Left renal cortex interstitium (tissue), 4 donors: ENCODE measurements at regions not wholly inside any gene's neighbourhood (a gene's known extent, or its start where the extent isn't known, plus 50 kb on each side); places are given as distances from the start of the nearest gene placed in this dataset.

Experiments used
- DNase-seq, 4 donors: peaks; one replicate each; pipeline ENCODE4 v3.0.0-alpha.2; 2013; ENCODE audit warnings: low read depth in 4 of 4, low spot score in 2 of 4, missing footprints in 1 of 4

DNA sequence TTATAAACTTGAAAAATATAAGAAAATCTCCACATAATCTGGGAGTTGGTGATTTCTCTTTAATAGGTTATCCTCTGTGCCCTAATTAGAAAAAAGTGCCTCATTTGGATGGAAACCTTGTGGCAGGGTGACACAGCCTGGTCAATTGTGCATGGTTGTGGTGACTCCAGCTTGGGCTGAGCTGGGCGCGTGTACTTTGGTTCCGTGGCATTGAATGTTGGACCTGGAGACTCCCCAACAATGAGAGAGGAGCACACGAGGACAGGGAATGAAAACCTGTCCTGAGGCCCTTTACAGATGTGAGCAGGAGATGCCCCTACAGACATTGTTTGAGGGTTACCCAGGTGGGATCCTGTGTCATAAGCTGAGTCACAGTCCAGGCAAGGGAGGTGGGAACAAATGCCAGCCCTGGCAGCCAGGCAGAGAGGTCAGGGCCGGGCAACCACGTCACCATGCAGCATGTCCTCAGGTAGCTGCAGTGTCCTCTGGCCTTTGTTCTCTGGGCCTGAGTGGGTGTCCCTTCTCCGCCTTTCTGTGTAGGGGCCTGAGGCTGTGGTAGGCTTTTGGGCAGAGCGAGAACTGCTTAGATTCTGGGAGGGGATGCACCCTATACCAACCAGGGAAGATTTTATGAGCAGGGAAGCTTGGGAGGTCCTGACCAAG lies 147.4 kb upstream of the TBX20 start:
- DNase-seq = no peak

DNA sequence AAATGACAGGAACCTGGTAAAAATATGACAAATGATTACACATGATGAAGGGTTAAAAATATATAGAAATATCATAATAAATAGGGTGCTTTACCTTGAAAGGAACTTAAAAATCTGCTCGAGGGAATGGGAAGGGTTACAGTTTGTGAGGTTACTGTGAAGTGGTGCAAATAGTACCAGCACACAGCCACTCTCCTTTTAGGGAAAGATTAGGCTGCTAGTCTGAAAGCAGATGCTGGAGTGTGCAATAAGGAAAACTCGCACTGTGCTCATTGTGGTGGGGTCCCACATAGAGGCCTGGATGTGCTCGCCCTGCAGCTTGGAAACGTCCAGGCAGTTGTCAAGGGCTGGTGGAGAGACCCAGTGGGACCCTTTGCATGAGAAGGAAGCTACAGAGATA lies 145.9 kb upstream of the TBX20 start:
- DNase-seq = no peak

DNA sequence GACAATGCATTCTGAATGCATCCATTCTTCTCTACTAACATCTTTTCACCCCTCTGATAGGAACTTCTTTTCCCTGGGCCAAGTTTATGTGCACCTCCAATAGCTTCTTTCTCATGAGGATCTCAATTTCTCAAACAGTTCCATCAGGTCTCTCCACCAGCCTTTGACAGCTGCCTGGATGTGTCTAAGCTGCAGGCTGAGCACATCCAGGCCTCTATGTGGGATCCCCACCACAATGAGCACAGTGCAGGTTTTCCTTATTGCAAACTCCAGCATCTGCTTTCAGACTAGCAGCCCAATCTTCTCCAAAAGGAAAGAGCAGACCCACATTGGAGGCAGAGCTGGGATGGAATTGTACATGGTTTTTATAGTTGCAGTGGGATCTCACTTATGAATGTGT lies 145.3 kb upstream of the TBX20 start:
- DNase-seq = no peak

DNA sequence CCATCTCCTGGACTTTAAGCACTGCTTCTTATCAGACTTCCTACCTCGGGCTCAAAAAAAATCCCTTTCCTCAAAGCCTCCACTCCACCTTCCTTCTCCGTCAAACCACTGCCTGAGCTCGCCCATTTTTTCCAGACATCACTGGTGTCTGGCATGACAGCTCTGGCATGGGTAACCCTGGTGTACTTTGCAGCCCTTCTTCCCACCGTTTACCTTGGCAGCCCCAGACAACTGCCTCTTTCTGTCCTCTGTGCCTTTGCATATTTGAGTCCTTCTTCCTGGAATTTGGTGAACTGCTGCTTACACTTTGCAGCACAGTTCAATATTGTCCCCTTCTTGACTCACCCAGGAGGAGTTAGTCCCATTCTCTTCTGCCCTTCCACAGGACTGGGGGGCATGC lies 144.6 kb upstream of the TBX20 start:
- no peak for DNase-seq

DNA sequence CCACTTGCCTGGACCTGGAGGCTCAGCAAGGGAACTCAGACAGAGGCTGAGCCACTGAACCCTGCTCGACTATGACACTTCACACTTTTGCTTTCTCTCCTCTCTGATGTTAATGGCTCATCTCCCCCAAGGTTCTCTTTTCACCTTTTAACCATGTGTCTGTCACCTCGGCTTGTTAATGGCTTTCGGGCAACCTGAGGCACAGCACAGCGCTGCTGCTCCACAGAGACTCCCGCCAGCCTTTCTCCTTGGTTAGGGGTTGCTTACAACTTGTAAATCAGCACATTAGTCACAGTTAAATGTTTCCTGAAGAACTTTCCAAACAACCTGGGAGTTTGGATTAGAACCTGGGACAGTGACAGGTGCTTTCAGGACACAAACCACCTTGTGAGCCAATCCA lies 136.2 kb upstream of the TBX20 start:
- DNase-seq = no peak

DNA sequence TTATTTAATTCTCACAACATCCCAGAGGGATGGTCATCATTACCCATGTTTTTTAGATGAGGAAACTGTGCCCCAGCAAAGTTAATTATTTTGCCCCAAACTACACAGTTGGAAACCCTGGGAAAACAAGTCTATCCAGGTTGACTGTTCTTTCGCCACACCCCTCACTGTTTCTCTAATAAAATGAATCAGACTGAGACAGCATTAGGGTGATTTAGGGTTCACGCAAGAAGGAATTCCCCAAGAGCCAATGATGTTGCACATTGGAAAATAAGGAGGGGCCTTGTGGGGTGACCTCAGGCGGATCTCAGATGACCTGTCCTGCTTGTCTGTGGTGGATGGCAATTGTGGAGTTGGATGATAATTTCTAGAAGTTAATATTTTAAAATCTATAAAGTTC lies 135.7 kb upstream of the TBX20 start:
- DNase-seq = no peak

DNA sequence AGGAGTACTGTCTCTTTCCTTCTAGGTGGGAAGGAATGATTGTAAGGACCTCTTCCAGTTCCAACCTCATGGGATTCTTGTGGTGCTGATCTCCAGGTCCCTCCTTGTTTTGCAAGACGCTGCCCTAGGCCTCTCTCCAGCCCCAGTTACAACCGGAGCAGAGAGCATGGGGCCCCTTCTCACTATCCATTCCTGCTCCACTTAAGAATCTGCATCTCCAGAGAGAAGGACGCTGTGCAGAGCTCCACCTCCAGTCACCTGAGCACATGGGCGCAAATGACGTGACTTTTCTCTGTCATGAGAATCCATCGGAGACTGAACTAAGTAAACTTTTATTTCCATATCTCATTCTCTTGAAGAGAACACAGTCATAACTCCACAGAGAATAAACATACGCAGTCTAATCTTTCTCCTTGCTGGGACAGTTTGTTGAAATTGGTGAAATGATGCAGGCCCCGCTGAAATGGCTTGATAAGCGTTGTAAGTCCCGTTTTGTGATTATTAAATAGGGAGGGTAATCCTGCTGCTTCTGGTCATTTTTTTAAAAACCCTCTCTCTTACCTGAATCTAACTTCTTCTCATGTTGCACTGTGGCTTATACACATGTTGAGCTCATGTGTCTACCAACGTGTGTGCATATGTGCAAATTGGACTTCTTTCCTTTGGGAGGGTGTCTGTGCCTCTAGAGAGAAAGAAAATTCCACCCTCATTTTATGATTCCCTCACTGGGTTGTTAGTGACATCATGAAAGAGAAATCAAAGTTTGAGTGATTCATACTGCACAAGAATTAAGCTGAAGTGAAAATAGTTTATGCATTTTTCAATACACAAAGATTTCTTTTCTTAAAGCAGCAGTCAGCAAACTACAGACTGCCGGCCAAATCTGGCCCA lies 133.2 kb upstream of the TBX20 start:
- DNase-seq = no peak

DNA sequence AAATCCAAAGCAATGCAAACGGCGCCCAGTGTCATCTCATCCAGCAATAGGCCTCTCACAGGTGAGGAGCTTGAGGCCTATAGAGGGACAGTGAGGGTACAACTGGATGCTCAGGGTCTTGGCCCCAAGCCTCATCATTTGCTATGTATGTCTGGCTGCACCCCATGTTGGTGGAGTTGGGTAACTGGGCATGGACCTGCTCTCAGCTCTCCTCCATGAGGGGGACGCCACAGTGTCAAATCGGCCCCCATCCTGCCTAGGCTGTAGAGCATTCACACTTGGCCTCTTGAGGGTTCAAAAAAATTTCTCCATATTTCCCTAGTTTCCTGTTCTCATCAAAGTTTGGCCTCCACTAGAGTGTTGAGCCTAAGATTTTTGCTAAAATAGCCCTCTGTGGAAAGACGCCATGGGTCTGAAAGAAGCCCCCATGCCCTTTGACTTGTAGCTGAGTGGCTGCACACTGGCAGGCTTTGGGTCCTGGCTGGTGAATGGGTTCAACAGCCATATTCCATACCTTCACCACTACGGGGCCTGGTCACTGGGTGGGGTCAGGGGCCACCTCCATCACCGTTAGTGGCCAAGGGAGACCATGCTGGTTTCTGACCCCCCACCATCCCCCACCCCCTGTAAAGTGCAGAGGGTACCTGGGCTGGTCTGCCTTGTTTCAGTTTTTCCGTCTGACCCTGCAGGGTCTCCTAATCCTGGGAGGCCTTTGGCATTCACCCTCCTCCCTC lies 132.3 kb upstream of the TBX20 start:
- no peak for DNase-seq

DNA sequence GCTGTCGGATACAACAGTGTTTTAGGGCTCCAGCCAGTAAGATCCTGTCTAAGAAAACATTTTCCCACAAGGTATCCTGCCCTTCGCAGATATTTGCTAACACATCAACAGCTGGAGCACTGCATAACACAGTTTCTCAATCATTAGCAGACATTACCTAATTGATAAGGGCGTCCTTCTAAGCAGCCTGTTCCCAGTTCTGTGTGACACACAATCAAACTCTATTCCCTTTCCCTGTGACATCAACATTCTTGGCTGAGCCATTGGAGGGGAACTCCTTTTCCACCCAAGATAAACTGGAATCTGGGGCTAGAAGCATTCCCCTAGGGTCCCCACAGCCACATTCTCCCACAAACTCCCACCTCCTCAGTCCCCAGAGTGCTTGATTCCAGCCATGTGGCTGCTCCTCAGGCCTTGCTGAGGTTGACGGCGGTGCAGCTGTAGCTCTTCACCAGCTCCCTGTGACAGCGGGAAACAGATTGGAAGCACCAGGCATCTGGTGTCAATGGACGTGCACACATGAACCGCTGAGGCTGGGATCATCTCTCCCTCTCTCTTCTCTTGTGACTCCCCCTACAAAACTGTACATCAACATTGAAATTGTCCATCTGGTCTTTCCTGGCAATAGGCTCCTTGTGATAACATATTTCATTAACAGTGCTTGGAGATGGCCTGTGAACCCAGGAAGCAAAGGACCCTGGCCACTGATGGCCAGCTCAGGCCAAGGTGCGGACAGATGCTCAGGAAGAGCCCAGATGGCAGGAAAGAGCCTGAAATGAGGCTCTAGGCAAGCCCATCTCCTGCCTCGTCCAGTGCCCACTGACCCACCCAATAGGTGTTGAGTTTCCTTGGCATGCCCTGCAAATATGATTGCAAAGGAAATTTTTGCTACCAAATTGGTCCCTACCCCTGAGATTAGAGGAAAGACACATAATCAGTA lies 131.1 kb upstream of the TBX20 start:
- peak; percentile 17 to 35 (median 24) for DNase-seq

DNA sequence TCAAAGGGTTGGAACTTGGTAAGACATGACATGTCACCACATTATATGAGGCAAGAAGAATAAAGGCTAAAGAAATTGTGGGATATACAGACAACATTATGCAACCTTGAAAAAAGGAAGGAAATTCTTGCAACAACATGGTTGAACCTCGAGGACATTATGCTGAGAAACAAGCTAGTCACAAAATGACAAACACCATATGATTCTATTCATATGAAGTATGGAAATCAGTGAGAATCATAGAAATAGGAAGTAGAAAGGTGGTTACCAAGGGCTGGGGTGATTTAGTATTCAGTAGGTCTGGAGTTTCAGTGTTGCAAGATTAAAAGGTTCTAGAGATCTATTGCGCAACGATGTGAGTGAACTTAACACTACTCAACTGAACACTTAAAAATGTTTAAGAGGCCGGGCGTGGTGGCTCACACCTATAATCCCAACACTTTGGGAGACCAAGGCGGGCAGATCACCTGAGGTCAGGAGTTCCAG lies 126.9 kb upstream of the TBX20 start:
- no peak for DNase-seq

DNA sequence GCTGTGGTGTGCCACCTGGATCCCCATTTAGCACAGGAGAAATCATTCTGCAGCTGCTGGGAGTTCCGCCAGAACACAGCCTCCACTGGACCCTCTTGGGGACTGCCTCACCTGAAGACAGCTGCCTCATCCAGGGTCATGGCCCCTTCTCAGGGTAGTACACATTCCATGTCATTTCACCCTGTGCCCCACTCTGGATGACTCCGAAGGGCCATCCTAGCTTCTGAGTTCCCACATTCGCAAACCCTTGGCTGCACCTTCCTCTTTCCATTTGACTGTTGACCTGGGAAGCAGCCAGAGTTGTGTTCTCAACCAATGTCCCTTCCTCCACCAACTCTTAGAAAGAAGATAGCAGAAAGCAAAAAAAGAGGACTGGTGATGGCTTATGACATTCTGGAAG lies 125.6 kb upstream of the TBX20 start:
- no peak for DNase-seq

DNA sequence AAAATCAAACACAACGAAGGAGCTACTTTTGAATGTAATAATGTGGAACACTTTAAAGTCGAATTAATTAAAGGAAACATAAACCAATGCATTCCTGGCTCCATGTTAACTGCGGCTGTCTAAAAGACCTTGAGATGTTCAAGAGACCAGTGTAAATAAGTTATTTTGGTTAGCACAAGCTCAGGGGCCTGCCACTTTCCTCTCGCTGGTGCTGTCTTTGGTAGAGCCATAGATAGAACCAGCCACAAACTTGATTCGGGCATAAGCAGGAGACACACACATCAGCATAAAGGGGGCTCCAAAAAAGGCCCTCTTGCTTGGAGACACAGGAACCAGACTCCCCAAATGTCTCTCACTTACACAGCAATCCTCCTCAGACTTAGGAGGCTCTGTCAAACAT lies 121.6 kb upstream of the TBX20 start:
- no peak for DNase-seq

DNA sequence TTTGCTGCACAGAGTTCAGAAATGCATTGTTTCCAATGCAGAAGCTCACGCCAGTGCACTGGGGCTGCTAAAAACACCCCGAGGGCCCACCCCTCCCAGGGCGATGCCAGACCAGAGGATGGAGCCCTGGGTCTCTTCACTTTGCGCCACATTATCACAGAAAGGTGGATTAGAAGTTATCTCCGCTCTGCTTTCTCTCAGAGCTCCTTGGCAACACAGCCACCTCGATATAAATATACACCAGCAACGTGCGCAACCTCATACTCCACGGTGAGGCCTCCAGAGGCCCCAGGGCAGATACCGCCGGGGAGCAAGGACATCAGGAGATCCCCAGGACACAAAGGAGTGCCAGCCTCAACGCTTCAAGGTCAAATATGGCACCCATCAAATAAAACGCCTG lies 121.0 kb upstream of the TBX20 start:
- DNase-seq = no peak

DNA sequence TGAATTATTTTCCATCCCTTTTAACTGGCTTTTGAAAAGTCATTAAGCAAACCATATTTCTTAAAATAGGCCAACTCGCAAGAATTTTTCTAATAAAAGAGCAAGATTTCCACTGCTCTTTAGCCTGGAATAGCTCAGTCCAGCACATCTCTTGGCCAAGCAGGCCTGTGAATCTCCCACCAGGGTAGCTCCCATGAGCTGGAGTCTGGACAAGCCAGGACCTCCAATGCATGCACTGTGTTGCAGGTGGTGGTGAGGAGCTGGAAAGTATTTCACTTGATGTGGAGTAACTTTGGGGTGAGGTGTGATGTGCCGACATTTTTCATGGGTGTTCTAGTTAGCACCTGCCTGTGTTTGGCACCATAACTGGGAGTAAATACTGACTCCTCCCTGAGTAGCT lies 117.3 kb upstream of the TBX20 start:
- no peak for DNase-seq

DNA sequence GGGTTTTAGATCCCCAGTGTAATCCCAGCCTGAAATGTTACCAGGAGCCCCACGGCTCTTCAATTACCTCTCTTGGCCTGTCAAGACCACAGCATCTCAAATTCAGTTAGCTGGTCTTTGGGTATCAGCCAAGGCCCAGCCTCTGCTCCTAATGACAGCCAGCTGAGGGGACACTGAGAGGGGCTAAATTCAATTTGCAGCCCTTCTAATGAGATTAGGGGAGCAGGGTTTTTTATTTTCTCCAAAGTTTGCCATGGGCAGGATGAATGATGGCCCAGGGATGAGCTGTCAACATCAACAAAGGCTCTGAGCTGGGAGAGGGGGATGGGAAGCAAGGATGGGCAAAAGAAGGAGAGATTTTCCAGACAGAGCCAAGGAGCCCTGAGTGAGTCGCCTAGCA lies 116.8 kb upstream of the TBX20 start:
- no peak for DNase-seq

DNA sequence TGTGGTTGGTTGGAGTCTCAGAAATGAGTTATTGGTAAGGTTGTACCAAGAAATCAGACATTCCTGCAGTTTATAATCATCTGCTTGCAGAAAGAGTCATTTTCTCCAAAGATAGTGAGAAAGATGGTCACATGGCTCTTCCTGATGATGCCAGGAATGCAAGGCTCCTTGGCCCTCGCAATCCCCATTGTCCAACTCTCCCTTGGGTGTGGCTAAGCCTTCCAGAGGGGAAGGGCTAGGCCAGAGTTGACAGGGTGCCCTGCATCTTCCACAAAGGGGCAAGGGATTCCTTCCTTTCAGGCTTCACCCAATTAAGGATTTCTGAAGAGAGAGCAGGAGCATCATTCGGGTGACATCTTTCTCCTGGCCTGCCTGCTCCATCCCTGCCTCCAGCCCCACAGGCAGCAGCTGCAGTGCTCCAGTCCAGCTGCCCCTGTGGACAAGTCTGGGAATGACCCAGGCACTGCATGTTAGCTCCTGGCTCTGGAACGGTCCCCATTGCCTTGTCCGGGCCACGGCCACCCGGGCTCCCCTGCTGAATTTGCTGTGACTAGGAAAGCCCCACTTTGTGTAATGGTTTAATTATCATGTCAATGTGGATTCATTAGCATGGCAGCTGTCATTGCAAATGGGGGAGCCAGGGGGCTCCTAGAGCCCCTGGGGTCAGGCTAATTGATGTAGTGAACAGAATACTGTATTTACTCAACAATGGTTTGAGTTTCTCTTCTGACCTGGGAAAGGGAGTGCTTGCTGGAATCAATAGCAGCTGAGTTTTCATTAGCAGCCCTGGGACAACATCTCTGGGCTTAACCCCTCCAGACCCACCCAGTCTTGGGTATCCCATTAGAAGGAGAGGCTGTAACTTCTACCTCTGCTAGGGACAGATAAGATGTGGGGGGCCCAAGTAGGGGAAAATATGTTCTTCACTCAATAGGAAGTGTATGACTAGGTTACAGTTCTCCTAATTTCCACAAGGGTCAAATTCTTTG lies 112.6 kb upstream of the TBX20 start:
- no peak for DNase-seq

DNA sequence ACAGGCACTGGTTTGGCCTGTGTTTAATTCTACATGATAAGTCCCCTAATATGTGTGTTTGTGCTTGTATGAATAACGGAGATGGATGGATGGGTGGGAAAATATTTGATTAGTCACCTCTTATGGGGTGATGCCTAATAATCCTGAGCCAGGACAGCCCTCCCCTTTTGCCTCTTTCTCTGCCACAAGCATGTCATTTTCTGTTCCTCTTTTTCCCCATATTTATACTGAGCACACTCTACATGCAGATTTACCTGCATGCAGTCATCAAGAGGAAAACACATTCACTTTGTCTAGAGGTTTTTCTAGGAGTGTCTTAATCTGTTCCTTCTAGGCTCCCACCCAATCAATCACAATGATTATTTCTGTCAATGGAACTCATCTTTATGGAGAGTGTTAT lies 111.6 kb upstream of the TBX20 start:
- no peak for DNase-seq

DNA sequence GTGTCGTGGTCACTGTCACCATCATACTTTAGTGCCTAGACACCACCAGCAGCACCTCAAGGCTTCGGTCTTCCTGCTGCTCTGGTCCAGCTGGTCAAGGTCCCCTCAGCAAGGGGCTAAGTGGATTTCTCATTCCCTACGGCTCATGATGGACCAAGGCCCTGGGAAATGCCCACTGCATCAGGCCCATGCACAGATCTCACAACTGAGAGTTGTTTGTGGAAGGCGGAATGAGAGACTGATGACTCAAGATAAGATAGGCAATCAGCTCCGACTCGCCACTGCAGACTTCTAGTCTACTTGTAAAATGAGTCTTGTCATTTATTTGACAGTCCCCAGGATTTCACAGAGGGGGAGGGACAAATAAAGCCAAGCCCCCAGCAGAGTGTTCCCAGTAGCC lies 108.4 kb upstream of the TBX20 start:
- DNase-seq = no peak

DNA sequence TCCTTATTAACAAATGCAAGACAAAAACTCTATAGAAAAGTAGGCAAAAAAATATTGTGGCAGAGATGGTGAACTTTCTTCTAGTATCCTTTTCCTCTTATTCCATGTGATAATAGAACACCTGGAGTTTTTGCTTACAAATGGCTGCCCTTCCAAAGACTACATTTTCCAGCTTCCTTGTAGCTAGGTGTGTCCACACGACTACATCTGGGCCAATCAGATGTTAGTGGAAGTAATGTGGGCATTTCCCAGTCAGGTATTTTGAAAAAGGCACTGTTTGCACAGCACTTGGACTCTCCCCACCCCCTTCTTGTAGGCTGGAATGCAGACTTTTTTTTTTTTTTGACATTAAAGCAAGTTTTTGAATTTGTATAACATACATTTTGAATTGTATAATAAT lies 105.5 kb upstream of the TBX20 start:
- DNase-seq = no peak
